ENCODE measurements at regions not wholly inside any gene's neighbourhood (a gene's known extent, or its start where the extent isn't known, plus 50 kb on each side); places are given as distances from the start of the nearest gene placed in this dataset.
A peak's percentile ranks its signal among the peaks of the same experiment; 100 is the strongest.

DNA sequence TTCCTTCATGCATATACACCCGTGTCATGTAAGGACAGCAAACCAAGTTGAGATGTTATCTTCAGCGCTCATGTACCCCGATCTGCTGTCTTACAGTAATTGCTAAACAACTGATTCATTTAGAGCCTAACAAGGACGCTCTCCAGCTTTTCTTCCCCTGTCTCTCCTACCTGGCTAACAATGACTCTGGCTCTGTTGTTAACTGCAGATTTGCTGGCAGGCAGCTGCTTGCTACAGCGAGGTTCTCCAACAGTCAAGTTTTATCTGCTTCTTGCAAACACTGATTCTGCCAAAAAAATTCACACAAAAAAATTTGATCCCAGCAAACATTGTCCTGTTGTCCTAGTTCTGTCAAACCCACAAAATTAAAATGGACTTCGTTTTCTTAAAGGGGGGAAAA is 101.6 kb downstream of the OTX2 start:
- Histone ChIP-seq H3K9ac (ENCODE audit: low read length) (no peak overlapping the region), H3K79me2 (ENCODE audit: low read length) (no peaks in the 10 kb centered on the region), H3K27ac (ENCODE audit: low read length) (no peak overlapping the region), H3K4me3 (ENCODE audit: low read length) (no peak overlapping the region), H3F3A (ENCODE audit: low read length, unreplicated experiment) (no peaks in the 10 kb centered on the region), H3K4me1 (ENCODE audit: insufficient read depth, low read length) (no peaks in the 10 kb centered on the region), H3K9me3 (ENCODE audit: low read length) (no peaks in the 10 kb centered on the region), H3K27me3 (ENCODE audit: low read length) (peaks cover 94% of the 10 kb centered on the region), H2AFZ (ENCODE audit: low read length) (no peak overlapping the region), H4K20me1 (ENCODE audit: low read length) (no peaks in the 10 kb centered on the region), H3K4me2 (ENCODE audit: low read length) (no peak overlapping the region), H3K36me3 (ENCODE audit: low read depth, low read length) (no peaks in the 10 kb centered on the region), H3K9me2 (replicated peaks; ENCODE audit: low read length) (no peaks in the 10 kb centered on the region)
- ChIA-PET POLR2A (ENCODE audit: unreplicated experiment) (interaction anchor here (0.7 kb wide), 1 partner anchor 360 kb away, joined by 3 read pairs; no protein-coding TSS in a partner anchor), CTCF (no interaction called here)
- BruUV-seq (replicated peaks), result no TSS peak
- DNase-seq (no peak), ATAC-seq (no peak)
- intact Hi-C loops (cut with micrococcal nuclease), result no loop called here
- TF ChIP-seq EZH2 (IDR thresholded peaks at IDR 0.05; ENCODE audit: low read length, unreplicated experiment) (no peak), EZH2phosphoT487 (IDR thresholded peaks at IDR 0.05; ENCODE audit: borderline replicate concordance, low read length) (peak; percentile 4; the same call in 1 of the 2 replicates)
- TF ChIP-seq, protein P1, sequence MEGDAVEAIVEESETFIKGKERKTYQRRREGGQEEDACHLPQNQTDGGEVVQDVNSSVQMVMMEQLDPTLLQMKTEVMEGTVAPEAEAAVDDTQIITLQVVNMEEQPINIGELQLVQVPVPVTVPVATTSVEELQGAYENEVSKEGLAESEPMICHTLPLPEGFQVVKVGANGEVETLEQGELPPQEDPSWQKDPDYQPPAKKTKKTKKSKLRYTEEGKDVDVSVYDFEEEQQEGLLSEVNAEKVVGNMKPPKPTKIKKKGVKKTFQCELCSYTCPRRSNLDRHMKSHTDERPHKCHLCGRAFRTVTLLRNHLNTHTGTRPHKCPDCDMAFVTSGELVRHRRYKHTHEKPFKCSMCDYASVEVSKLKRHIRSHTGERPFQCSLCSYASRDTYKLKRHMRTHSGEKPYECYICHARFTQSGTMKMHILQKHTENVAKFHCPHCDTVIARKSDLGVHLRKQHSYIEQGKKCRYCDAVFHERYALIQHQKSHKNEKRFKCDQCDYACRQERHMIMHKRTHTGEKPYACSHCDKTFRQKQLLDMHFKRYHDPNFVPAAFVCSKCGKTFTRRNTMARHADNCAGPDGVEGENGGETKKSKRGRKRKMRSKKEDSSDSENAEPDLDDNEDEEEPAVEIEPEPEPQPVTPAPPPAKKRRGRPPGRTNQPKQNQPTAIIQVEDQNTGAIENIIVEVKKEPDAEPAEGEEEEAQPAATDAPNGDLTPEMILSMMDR (conservative IDR thresholded peaks at IDR 0.05; ENCODE audit: low read depth, low read length), result no peak

DNA sequence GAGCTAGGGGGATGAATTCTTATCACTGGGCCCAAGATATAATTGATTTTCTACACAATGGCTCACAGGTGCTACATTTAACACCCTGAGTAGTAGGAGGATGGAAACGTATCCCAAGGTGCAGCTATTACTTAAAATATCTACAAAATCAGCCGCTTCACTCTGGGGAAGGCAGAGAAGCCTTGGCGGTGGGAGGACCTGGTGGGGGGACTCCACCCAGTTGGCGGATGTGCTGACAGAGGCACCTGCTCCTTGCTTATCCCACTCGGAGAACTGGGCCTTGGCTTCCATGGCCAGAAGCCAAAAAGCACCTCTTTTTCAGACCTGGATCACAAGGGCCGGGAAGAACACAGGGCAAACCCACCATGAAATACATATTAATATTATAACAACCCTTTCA is 106.3 kb downstream of the OTX2 start:
- no peak for ATAC-seq

DNA sequence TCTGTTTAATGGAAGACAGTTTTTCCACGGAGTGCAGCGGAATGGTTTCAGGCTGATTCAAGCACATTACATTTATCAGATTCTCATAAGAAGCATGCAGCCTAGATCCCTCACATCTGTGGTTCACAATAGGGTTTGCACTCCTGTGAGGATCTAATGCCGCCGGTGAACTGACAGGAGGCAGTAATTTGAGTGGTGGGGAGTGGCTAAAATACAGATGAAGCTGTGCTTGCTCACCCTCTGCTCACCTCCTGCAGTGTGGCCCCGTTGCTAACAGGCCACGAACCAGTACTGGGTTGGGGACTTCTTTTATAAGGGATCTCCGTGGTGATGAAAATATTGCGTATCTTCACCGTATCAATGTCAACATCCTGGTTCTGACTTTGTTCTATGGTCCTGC is 107.8 kb downstream of the OTX2 start:
- Histone ChIP-seq H3K9me2 (replicated peaks; ENCODE audit: low read length) (no peaks in the 10 kb centered on the region), H3K4me2 (ENCODE audit: low read length) (no peak overlapping the region)
- no TSS peak for BruUV-seq (replicated peaks)

More for the DNA sequence above, 106.3 kb downstream of the OTX2 start:
- H3K27ac ChIP-seq (ENCODE audit: low read length), result no peak overlapping the region
- H3K9me3 ChIP-seq (ENCODE audit: low read length), result no peaks in the 10 kb centered on the region
- intact Hi-C loops (cut with micrococcal nuclease), result no loop called here
- TF ChIP-seq EZH2phosphoT487 (IDR thresholded peaks at IDR 0.05; ENCODE audit: borderline replicate concordance, low read length) (no peak), EZH2 (IDR thresholded peaks at IDR 0.05; ENCODE audit: low read length, unreplicated experiment) (no peak)
- TF ChIP-seq, protein P1 (conservative IDR thresholded peaks at IDR 0.05; ENCODE audit: low read depth, low read length), result no peak
- no peak overlapping the region for H2AFZ ChIP-seq (ENCODE audit: low read length)
- H3F3A ChIP-seq (ENCODE audit: low read length, unreplicated experiment), result no peaks in the 10 kb centered on the region
- no peak for DNase-seq
- no TSS peak for BruUV-seq (replicated peaks)
- no peaks in the 10 kb centered on the region for H3K9me2 ChIP-seq (replicated peaks; ENCODE audit: low read length)
- no peaks in the 10 kb centered on the region for H3K79me2 ChIP-seq (ENCODE audit: low read length)
- no peaks in the 10 kb centered on the region for H3K36me3 ChIP-seq (ENCODE audit: low read depth, low read length)
- no peak overlapping the region for H3K4me3 ChIP-seq (ENCODE audit: low read length)
- CTCF ChIA-PET, result no interaction called here
- H4K20me1 ChIP-seq (ENCODE audit: low read length), result 0 out of 2 replicates have a peak, but pooled peaks cover 5% of the 10 kb centered on the region
- no peaks in the 10 kb centered on the region for H3K4me1 ChIP-seq (ENCODE audit: insufficient read depth, low read length)
- POLR2A ChIA-PET (ENCODE audit: unreplicated experiment), result no interaction called here
- no peak overlapping the region for H3K9ac ChIP-seq (ENCODE audit: low read length)
- H3K4me2 ChIP-seq (ENCODE audit: low read length), result no peak overlapping the region
- peaks cover 97% of the 10 kb centered on the region for H3K27me3 ChIP-seq (ENCODE audit: low read length)

More for the DNA sequence above, 107.8 kb downstream of the OTX2 start:
- intact Hi-C loops (cut with micrococcal nuclease), result no loop called here
- H3K27ac ChIP-seq (ENCODE audit: low read length), result no peak overlapping the region
- no peak for DNase-seq
- H3K27me3 ChIP-seq (ENCODE audit: low read length), result peaks cover 97% of the 10 kb centered on the region
- H3K9ac ChIP-seq (ENCODE audit: low read length), result no peak overlapping the region
- no peak for TF ChIP-seq EZH2 (IDR thresholded peaks at IDR 0.05; ENCODE audit: low read length, unreplicated experiment)
- POLR2A ChIA-PET (ENCODE audit: unreplicated experiment), result no interaction called here
- no peak overlapping the region for H3K4me3 ChIP-seq (ENCODE audit: low read length)
- H2AFZ ChIP-seq (ENCODE audit: low read length), result no peak overlapping the region
- ATAC-seq, result no peak
- no peaks in the 10 kb centered on the region for H3K79me2 ChIP-seq (ENCODE audit: low read length)
- H3K36me3 ChIP-seq (ENCODE audit: low read depth, low read length), result no peaks in the 10 kb centered on the region
- no peaks in the 10 kb centered on the region for H3F3A ChIP-seq (ENCODE audit: low read length, unreplicated experiment)
- no peaks in the 10 kb centered on the region for H3K9me3 ChIP-seq (ENCODE audit: low read length)
- 0 out of 2 replicates have a peak, but pooled peaks cover 5% of the 10 kb centered on the region for H4K20me1 ChIP-seq (ENCODE audit: low read length)
- no peaks in the 10 kb centered on the region for H3K4me1 ChIP-seq (ENCODE audit: insufficient read depth, low read length)
- CTCF ChIA-PET, result no interaction called here

Measured in PC-3 (cell line).